ENCODE measurements at regions not wholly inside any gene's neighbourhood (a gene's known extent, or its start where the extent isn't known, plus 50 kb on each side); places are given as distances from the start of the nearest gene placed in this dataset.
A peak's percentile ranks its signal among the peaks of the same experiment; 100 is the strongest.

DNA sequence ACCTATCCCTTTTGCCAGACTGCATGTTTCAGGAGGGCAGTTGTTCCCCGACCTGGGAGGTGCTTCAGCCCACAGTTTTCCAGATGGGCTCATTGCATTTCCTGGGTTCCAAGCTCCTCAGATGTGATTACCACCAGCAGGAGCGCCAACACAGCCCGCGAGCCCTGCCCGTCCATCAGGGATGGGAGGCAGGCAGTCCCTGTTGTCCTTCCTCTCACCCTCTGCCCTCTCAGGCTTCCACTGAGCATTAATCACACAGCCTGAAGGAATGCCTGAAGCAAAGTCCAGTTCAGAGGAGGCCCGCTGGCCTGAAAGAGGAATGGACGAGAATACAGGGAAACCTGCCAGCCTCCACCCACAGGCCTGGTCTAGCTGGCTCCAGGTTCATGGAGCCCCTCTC is 256.3 kb upstream of the SDK2 start (continued):
- TF ChIP-seq CCNT2 (IDR thresholded peaks at IDR 0.05; ENCODE audit: borderline replicate concordance, extremely low read depth, insufficient read length, low read depth, low read length) (no peak), SMAD4 (CRISPR knock-in tag; conservative IDR thresholded peaks at IDR 0.05) (no peak), HNRNPK (IDR thresholded peaks at IDR 0.05; ENCODE audit: low read depth, low read length, poor library complexity, severe bottlenecking) (no peak)
- TF ChIP-seq, protein P1, sequence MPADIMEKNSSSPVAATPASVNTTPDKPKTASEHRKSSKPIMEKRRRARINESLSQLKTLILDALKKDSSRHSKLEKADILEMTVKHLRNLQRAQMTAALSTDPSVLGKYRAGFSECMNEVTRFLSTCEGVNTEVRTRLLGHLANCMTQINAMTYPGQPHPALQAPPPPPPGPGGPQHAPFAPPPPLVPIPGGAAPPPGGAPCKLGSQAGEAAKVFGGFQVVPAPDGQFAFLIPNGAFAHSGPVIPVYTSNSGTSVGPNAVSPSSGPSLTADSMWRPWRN (IDR thresholded peaks at IDR 0.05; ENCODE audit: low read depth), result no peak

DNA sequence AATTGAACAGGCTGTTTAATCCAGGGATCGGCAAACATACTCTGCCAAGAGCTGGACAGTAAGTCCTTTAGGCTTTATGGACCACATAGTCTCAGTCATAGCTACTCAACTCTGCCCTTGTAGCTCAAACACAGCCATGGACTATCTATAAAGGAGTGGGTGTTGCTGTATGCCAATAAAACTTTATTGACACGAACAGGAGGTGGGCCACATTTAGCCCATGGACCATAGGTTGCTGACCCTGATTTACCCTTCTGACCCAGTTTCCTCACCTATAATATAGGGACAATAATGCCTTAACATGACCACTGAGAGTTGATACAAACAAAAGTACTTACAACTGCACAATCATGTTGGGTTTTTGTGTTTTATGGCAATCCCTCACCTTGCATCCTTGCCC is 257.0 kb upstream of the SDK2 start:
- intact Hi-C loops (cut with micrococcal nuclease), result no loop called here
- no peak for ATAC-seq
- ChIA-PET CTCF (ENCODE audit: low intra/inter-chr PET ratio) (no interaction called here), POLR2A (no interaction called here)
- Histone ChIP-seq H2AFZ (ENCODE audit: low read depth, low read length) (no peak overlapping the region), H3K9ac (ENCODE audit: insufficient read depth in 1 of 2, low read depth in 2 of 2, low read length in 2 of 2) (no peak overlapping the region), H3K9me3 (replicated peaks; ENCODE audit: control insufficient read depth, insufficient read depth, low read depth, low read length) (no peaks in the 10 kb centered on the region), H4K20me1 (replicated peaks; ENCODE audit: control insufficient read depth, insufficient read depth, low read length) (no peaks in the 10 kb centered on the region; the same call in 1 of the 2 replicates), H3K27me3 (ENCODE audit: control insufficient read depth in 2 of 2, insufficient read depth in 2 of 2, low read length in 2 of 2) (peaks cover 25 to 47% of the 10 kb centered on the region in 2 experiments; a peak in 4 of 5 replicates), H3K4me3 (no peak overlapping the region), H3K36me3 (ENCODE audit: control insufficient read depth, insufficient read depth, low read length) (no peaks in the 10 kb centered on the region), H3K79me2 (ENCODE audit: control insufficient read depth, insufficient read depth, low read length) (no peaks in the 10 kb centered on the region), H3K27ac (ENCODE audit: extremely low read depth, low read depth, low read length) (no peak overlapping the region), H3K4me1 (replicated peaks in 1 of 2; ENCODE audit: control insufficient read depth in 2 of 2, insufficient read depth in 2 of 2, low read length in 2 of 2) (peaks cover 0 to 9% of the 10 kb centered on the region in 2 experiments; a peak in 1 of 5 replicates), H3K4me2 (ENCODE audit: insufficient read depth, low read length) (no peak overlapping the region), H3K9me1 (ENCODE audit: control insufficient read depth, insufficient read depth, low read length) (no peaks in the 10 kb centered on the region)
- TF ChIP-seq, protein P2, sequence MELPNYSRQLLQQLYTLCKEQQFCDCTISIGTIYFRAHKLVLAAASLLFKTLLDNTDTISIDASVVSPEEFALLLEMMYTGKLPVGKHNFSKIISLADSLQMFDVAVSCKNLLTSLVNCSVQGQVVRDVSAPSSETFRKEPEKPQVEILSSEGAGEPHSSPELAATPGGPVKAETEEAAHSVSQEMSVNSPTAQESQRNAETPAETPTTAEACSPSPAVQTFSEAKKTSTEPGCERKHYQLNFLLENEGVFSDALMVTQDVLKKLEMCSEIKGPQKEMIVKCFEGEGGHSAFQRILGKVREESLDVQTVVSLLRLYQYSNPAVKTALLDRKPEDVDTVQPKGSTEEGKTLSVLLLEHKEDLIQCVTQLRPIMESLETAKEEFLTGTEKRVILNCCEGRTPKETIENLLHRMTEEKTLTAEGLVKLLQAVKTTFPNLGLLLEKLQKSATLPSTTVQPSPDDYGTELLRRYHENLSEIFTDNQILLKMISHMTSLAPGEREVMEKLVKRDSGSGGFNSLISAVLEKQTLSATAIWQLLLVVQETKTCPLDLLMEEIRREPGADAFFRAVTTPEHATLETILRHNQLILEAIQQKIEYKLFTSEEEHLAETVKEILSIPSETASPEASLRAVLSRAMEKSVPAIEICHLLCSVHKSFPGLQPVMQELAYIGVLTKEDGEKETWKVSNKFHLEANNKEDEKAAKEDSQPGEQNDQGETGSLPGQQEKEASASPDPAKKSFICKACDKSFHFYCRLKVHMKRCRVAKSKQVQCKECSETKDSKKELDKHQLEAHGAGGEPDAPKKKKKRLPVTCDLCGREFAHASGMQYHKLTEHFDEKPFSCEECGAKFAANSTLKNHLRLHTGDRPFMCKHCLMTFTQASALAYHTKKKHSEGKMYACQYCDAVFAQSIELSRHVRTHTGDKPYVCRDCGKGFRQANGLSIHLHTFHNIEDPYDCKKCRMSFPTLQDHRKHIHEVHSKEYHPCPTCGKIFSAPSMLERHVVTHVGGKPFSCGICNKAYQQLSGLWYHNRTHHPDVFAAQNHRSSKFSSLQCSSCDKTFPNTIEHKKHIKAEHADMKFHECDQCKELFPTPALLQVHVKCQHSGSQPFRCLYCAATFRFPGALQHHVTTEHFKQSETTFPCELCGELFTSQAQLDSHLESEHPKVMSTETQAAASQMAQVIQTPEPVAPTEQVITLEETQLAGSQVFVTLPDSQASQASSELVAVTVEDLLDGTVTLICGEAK (IDR thresholded peaks at IDR 0.05), result peak; percentile 89
- TF ChIP-seq, protein P2 (CRISPR knock-in tag; IDR thresholded peaks at IDR 0.05), result peak; percentile 78
- TF ChIP-seq ZNF57 (CRISPR knock-in tag; IDR thresholded peaks at IDR 0.05), result no peak
- DNase-seq (ENCODE audit: extremely low read depth in 1 of 4, low spot score in 3 of 4), result no peak
- 0% methylated on average over 2 of the region's 2 CpGs for WGBS (ENCODE audit: insufficient coverage, low coverage, missing lambda C conversion rate)
- BruUV-seq (replicated peaks), result no TSS peak
- no peak for FAIRE-seq
- in situ Hi-C loops (cut with MboI), result no loop called here
